Effector CD8-positive, alpha-beta T cell (primary cell): ENCODE measurements at regions not wholly inside any gene's neighbourhood (a gene's known extent, or its start where the extent isn't known, plus 50 kb on each side); places are given as distances from the start of the nearest gene placed in this dataset.
"Not testable (repeated sequence)": the region's sequence is repeated elsewhere in the genome, so short reads cannot be mapped to it uniquely, and the experiment has no call there.

Source experiments
- DNase-seq: peaks from one replicate; lab custom pipeline; 2025; lab: John Stamatoyannopoulos, UW

GRCh38 chr17:27365329-27365945 is 71.5 kb downstream of the WSB1 start:
- DNase-seq = not testable (repeated sequence)

- DNase-seq = no peak
Observed at GRCh38 chr17:27366437-27366836, 72.5 kb downstream of the WSB1 start.

- no peak for DNase-seq
Observed at GRCh38 chr17:27367121-27367981, 73.4 kb downstream of the WSB1 start.

- no peak for DNase-seq
Observed at GRCh38 chr17:27368151-27368795, 74.4 kb downstream of the WSB1 start.

- no peak for DNase-seq
Observed at GRCh38 chr17:27368980-27369379, 75.1 kb downstream of the WSB1 start.

- DNase-seq = no peak
Observed at GRCh38 chr17:27370776-27371175, 76.9 kb downstream of the WSB1 start.

GRCh38 chr17:27373695-27374094 is 79.8 kb downstream of the WSB1 start:
- DNase-seq = not testable (repeated sequence)

GRCh38 chr17:27376637-27377547 is 79.4 kb upstream of the KSR1 start:
- no peak for DNase-seq

GRCh38 chr17:27378482-27379175 is 77.6 kb upstream of the KSR1 start:
- no peak for DNase-seq

GRCh38 chr17:27379888-27380533 is 76.2 kb upstream of the KSR1 start:
- no peak for DNase-seq

GRCh38 chr17:27380551-27380950 is 75.7 kb upstream of the KSR1 start:
- no peak for DNase-seq

GRCh38 chr17:27381007-27381501 is 75.2 kb upstream of the KSR1 start:
- DNase-seq = peak; percentile 50

- DNase-seq = no peak
Observed at GRCh38 chr17:27382025-27382424, 74.2 kb upstream of the KSR1 start.

GRCh38 chr17:27384261-27384701 is 72.0 kb upstream of the KSR1 start:
- DNase-seq = no peak

- no peak for DNase-seq
Observed at GRCh38 chr17:27384726-27385125, 71.5 kb upstream of the KSR1 start.

- no peak for DNase-seq
Observed at GRCh38 chr17:27385626-27386025, 70.6 kb upstream of the KSR1 start.

GRCh38 chr17:27386206-27387075 is 69.8 kb upstream of the KSR1 start:
- no peak for DNase-seq

- no peak for DNase-seq
Observed at GRCh38 chr17:27389542-27390140, 66.6 kb upstream of the KSR1 start.

- DNase-seq = no peak
Observed at GRCh38 chr17:27390540-27390939, 65.7 kb upstream of the KSR1 start.
